ENCODE measurements at regions not wholly inside any gene's neighbourhood (a gene's known extent, or its start where the extent isn't known, plus 50 kb on each side); places are given as distances from the start of the nearest gene placed in this dataset.

GRCh38 chr10:27369880-27370279, 129.3 kb upstream of the ACBD5 start:
- TF ChIP-seq CTCF (IDR thresholded peaks at IDR 0.05) (no peak), POLR2A (IDR thresholded peaks at IDR 0.05) (no peak), POLR2AphosphoS5 (IDR thresholded peaks at IDR 0.05) (no peak)
